GM21390 (cell line): ENCODE measurements at regions not wholly inside any gene's neighbourhood (a gene's known extent, or its start where the extent isn't known, plus 50 kb on each side); places are given as distances from the start of the nearest gene placed in this dataset.

Experiments used
- ATAC-seq: cut with Tn5 transposase; IDR thresholded peaks from one replicate; pipeline ENCODE4 v1.9.1; 2021; ENCODE audit not compliant: unreplicated experiment

- no peak for ATAC-seq
Measured at GRCh38 chr1:218705911-218706893, 361.1 kb downstream of the TGFB2 start.

DNA sequence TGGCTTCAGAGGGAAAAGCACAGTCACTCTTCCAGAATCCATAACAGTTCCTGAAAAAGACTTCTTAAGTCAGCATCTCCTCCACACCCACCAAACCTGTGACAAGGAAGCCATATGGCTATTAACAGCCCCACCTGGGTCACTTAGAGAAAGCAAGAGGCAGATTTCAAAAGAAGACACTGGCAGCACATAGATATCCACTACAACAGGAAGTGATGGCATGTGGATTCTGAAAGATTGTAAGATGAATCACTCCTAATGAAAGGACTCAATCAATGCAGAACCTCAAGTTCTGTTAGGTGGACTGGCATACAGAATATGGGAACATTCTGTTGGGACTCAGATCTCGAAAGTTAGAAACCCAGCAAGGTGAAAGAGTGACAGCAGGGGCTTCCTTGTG is 365.9 kb downstream of the TGFB2 start:
- ATAC-seq, result no peak

GRCh38 chr1:218711884-218712674 is 366.9 kb downstream of the TGFB2 start:
- ATAC-seq, result no peak

DNA sequence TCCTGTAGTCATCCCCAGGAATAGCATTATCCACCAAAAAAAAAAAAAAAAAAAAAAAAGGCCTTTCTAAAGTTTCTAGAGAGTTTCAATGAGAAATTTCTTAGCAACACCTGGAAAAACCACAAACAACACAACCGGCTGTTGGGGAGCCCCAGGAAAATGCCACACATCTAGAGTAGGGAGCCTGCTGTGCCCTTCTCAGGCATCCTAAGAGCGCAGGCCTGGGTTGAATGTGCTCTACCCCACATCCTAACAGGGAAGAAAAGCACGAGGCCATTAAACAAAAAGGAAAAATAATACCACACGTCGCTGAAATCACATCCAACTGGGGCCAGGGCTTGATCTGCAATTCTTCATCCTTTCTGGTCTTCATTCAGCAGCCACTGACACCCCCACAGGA is 367.5 kb downstream of the TGFB2 start:
- no peak for ATAC-seq

DNA sequence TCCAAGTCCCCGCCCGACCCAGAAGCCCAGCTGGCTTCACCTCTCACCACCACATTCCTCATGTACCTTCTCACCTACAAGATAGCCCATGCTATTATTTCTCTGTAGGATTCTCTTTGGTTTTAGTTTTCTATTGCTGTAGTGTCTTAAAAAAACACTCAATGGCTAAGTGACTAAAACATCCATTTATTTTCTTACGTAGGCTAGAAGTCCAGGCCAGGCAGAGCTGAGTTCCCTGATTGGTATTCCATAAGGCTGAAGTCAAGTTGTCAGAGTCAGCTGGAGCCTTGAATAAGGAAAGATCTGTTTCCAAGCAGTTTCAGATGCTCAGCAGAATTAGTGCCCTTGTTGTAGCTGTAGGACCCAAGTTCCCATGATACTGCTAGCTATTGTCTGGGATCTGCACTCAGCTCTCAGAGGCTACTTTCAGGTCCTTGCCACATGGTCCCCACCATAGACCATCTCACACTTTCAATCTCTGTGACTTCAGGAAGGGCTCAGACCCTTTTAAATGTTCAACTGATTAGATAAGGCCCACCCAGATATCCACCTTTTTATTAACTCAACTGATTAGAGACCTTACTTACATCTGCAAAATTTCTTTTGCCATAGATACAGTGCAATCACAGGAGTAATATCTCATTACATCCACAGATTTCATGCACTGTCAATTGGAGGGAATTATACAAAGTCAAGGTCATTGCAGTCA is 371.0 kb downstream of the TGFB2 start:
- no peak for ATAC-seq

DNA sequence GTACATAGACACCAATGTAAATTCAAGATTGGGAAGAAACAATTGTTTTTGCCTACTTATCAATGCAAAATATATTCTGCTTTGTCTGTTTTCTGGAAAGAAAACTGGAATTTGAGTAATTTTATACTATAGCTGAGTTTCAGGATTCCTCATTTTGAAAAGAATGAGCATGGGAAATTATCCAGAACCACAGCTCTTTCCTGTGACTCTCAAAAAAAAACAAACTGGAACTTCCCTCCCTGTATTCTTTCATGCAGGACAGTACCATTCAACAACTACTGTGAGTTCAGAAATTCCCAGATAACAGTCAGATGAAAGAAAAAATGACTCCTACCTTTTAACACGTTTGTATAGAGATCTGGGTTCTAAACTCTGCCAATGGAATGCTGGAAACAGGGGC is 372.4 kb downstream of the TGFB2 start:
- ATAC-seq, result no peak

DNA sequence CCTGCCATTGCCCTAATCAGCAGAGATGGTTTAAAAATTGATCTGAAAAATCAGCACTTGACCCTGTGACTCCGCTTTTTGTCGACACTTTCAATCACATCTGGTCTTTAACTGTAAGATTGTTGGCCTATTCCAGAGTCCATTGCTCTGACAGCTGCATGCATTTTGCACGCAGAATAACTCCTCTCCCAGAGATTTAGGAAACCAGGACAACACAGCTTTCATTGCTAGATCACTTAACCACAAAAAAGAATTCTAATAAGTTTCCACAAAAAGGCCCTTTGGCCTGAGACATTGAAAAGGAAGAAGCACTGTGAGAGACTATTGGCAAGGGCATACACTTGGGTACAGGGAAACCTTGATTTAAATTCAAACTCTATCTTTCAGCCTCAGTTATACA is 373.1 kb downstream of the TGFB2 start:
- no peak for ATAC-seq

DNA sequence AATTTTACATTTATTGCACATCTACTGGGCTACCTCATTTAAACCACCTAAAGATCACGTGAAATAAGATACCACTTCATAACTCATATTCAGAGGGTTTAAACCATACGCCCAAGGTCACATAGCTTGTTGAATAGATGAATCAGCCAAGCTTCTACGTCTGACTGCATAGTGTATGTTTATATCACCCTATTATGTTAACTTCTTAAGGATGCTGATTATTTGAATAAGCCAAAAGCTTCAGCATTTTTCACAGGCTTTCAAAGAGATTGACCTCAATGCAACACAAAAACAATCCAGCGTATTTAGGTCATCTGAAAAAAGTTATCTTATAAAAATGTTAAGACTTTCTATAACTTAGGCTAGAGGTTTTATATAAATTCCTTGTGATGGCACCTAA is 373.8 kb downstream of the TGFB2 start:
- no peak for ATAC-seq

DNA sequence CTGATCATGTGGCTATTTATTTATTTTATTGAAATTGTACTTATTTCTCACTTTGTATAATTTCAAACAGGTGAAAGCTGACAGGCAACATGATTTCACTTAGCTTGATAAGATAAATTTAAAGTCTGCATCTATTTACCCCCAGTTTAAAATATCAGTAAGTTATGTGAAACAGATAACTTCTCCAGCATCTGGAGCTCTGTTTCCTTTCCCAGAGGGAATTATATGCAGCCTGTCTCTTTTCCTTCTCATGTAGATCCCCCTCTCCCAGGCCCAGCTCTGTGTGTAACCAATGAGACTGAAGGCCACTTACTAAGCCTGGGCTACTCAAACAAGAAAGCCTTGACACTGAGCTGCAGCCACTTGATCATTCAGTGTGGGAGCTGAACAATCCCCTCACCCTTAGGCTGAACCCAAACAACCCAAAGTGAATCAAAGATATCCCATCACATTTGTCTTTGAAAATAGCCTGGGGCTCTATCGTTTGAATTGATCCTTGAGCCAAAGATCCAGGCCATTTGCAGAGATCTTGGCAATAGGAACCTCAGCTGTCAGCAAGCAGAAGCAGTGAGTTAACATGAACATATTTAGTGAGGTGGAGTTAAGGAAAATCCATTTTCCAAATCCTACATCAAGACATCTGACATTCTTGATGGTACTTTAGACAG is 383.9 kb downstream of the TGFB2 start:
- ATAC-seq, result no peak

DNA sequence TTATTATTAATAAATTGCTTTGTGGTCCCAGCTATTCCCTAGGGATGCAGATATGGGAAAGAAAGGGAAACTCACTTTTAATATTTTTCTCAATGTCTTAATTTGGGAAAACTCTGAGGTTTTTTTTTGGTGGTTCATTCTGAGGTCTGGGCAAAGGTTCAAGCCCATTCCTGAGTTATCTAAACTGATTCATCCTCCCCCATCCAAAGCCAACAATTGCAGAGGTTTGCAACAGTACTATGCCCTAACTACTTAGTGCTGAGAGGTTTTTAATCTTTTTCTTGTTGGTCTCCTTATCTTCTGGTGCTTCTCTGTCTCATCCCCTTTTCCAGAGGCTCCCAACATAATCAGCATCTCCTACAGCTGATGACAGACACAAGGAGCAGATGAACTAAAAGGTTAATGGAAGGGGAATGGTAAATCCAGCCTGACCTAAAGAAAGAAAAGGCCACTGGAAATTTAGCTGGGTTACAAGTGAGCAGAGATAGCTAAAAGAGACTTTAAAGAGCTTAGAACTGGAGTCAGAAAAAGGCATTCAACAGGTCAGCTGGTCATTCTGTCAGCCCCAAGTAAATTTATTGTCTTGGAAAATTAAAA is 390.4 kb downstream of the TGFB2 start:
- no peak for ATAC-seq

DNA sequence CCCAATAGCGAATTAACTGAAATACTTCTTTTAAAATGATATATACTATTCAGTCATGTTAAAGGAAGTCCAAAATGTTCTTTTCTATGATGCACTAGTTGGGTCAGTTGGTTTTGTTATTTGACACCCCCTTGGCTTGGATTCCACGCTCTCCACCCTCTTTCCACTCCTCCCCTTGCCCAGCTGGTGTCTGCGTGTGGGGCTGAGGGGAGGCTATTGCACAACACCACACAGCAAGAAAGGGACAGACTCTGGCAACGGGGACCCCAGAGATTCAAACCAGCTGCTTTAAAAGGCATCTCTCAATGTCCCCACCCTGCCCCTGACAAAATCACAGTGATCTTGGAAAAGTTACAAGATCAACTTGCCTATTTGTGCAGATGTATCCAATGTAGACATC is 394.3 kb downstream of the TGFB2 start:
- no peak for ATAC-seq

DNA sequence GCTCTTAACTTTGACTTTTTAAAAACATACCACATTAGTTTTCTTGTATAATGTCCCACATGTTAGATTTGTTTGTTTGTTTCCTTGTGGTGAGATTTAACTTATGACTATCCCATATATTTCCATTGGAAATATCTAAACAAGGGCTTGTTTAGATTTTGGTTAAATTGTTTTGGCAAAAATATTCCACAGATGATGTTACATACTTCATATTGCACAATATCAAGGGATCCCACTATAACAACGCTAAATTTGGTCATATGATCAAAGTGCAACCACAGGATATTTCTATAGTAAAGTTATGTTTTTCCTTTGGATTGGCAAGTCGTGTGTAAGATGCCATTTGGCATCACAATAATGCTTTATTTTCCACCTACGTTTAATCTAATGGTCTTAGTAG is 396.7 kb downstream of the TGFB2 start:
- no peak for ATAC-seq

GRCh38 chr1:218742467-218743262 is 397.5 kb downstream of the TGFB2 start:
- no peak for ATAC-seq

GRCh38 chr1:218743861-218744505 is 398.8 kb downstream of the TGFB2 start:
- ATAC-seq, result no peak

- no peak for ATAC-seq
Measured at GRCh38 chr1:218748071-218748470, 402.9 kb downstream of the TGFB2 start.

GRCh38 chr1:218750216-218750970 is 405.3 kb downstream of the TGFB2 start:
- no peak for ATAC-seq

DNA sequence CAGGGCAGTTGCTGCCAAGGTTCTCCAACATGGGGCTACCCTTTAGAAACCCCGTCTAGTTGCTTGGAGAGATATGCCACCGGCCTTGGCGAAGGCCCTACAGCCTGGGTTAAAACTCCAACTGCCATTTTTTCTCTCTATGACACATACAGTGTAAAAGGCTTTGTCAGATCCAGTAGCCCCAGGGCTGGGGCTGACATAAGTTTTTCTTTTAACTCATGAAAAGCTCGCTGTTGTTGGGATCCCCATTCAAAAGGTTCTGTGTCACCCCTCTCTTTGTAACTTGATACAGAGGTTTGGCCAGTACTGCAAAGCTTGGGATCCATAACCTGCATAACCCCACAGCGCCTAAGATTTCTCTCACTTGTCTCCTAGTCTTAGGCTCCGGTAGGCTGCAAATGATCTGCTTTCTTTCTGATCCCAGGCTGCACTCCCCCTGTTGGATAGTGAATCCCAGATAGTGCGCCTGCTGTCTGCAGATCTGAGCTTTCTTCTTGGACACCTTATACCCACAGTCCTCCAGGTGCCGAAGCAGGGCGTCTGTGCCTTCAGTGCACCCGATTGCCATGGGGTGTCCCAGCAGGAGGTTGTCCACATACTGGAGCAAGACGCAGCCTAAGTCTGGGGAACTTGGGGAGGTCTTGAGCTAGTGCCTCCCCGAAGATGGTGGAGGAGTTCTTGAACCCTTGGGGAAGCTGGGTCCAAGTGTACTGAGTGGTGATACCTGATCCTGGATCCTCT is 406.2 kb downstream of the TGFB2 start:
- no peak for ATAC-seq

DNA sequence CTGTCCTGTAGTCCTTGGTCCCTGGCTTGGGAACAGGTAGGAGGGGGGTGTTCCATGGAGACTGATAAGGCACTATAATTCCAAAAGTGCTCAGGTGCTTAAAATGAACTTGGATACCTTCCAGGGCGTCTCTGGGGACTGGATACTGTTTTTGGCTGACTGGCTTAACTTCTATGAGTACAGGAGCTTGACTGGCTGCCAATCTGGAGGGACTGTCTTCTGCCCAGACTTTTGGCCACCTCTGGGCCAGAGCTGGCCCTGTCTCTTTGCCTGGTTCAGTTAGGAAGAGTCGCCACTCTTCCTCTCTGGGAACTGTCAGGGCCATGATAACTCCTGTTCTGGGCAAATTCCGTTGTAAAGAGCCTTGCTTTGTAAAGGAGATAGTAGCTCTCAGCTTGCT is 407.0 kb downstream of the TGFB2 start:
- no peak for ATAC-seq
